GM23338 (cell line): ENCODE measurements at regions not wholly inside any gene's neighbourhood (a gene's known extent, or its start where the extent isn't known, plus 50 kb on each side); places are given as distances from the start of the nearest gene placed in this dataset.

ENCODE experiments used
- ATAC-seq: fragments of 200-7000 bp; cut with Tn5 transposase; 3 replicates; pipeline ENCODE4 v1.9.1; 2020
- DNase-seq: peaks from one replicate; pipeline ENCODE4 v3.0.0-alpha.2; 2015; ENCODE audit warnings: low spot score
- H2AFZ ChIP-seq: fragments of 200-600 bp; sonication (generic); 2 replicates; pipeline ENCODE4 v1.8.0; 2016; ENCODE audit warnings: antibody characterized with exemption, mild to moderate bottlenecking, moderate library complexity
- H3F3A ChIP-seq: fragments of 200-600 bp; sonication (generic); replicated peaks from 2 replicates; pipeline ENCODE4 v1.8.0; 2017; ENCODE audit warnings: antibody characterized with exemption, mixed run types, low read depth
- H3K27ac ChIP-seq: fragments of 200-600 bp; sonication (generic); 2 replicates; pipeline ENCODE4 v1.6.1; 2016; ENCODE audit warnings: low read depth
- H3K27me3 ChIP-seq: fragments of 200-600 bp; sonication (generic); 2 replicates; pipeline ENCODE4 v1.8.0; 2016; ENCODE audit warnings: mild to moderate bottlenecking, mixed run types, moderate library complexity; ENCODE audit not compliant: insufficient read depth
- H3K36me3 ChIP-seq: fragments of 200-600 bp; sonication (generic); 2 replicates; pipeline ENCODE4 v1.8.0; 2016; ENCODE audit warnings: mild to moderate bottlenecking; ENCODE audit not compliant: insufficient read depth
- H3K4me1 ChIP-seq: fragments of 200-600 bp; sonication (generic); 2 replicates; pipeline ENCODE4 v1.8.0; 2016; ENCODE audit warnings: mild to moderate bottlenecking, moderate library complexity; ENCODE audit not compliant: insufficient read depth
- H3K4me2 ChIP-seq: fragments of 200-600 bp; sonication (generic); 2 replicates; pipeline ENCODE4 v1.7.1; 2017; ENCODE audit warnings: mixed run types
- H3K4me3 ChIP-seq: fragments of 200-600 bp; sonication (generic); 2 replicates; pipeline ENCODE4 v1.6.1; 2016; ENCODE audit warnings: mixed run types
- H3K79me2 ChIP-seq: fragments of 200-600 bp; sonication (generic); replicated peaks from 2 replicates; pipeline ENCODE4 v1.8.0; 2017; ENCODE audit warnings: mild to moderate bottlenecking; ENCODE audit not compliant: insufficient read depth
- H3K9me2 ChIP-seq: fragments of 200-600 bp; sonication (generic); 2 replicates; pipeline ENCODE4 v1.8.0; 2017; ENCODE audit not compliant: insufficient read depth
- H4K20me1 ChIP-seq: fragments of 200-600 bp; sonication (generic); replicated peaks from 2 replicates; pipeline ENCODE4 v1.8.0; 2017; ENCODE audit warnings: mild to moderate bottlenecking; ENCODE audit not compliant: insufficient read depth
- H3K27ac Mint-ChIP-seq: 2 replicates; pipeline ENCODE4 v1.8.0; 2020; ENCODE audit warnings: inconsistent platforms, mild to moderate bottlenecking, moderate library complexity, mixed read lengths
- H3K27me3 Mint-ChIP-seq: 3 replicates; pipeline ENCODE4 v1.8.0; 2022; ENCODE audit warnings: low read depth, mild to moderate bottlenecking, moderate library complexity, mixed read lengths, inconsistent platforms; ENCODE audit not compliant: insufficient read depth, poor library complexity
- H3K36me3 Mint-ChIP-seq: 3 replicates; pipeline ENCODE4 v1.8.0; 2021; ENCODE audit warnings: low read depth, mild to moderate bottlenecking, inconsistent platforms, moderate library complexity, mixed read lengths
- H3K4me1 Mint-ChIP-seq: 3 replicates; pipeline ENCODE4 v1.8.0; 2020; ENCODE audit warnings: mild to moderate bottlenecking, inconsistent platforms, mixed read lengths
- H3K4me3 Mint-ChIP-seq: 3 replicates; pipeline ENCODE4 v1.8.0; 2021; ENCODE audit warnings: moderate library complexity, mild to moderate bottlenecking, inconsistent platforms, mixed read lengths
- H3K9me3 Mint-ChIP-seq: 3 replicates; pipeline ENCODE4 v1.8.0; 2020; ENCODE audit warnings: moderate library complexity, mild to moderate bottlenecking, inconsistent platforms, mixed read lengths
- CTCF ChIP-seq, 2 experiments: fragments of 200-600 bp in 1 of 2; sonication (generic) in 1 of 2; conservative IDR thresholded peaks; 2 replicates each; pipeline versions ENCODE4 v1.5.1 to v1.6.1; 2016 to 2017; ENCODE audit warnings: antibody characterized with exemption in 2 of 2, low read depth in 2 of 2, mild to moderate bottlenecking in 2 of 2, moderate library complexity in 1 of 2
- EZH2 ChIP-seq: fragments of 200-600 bp; sonication (generic); IDR thresholded peaks from one replicate; pipeline ENCODE4 v1.8.0; 2017; ENCODE audit warnings: antibody characterized with exemption, mild to moderate bottlenecking, low read depth; ENCODE audit not compliant: unreplicated experiment
- NANOG ChIP-seq: IDR thresholded peaks from 2 replicates; pipeline ENCODE4 v1.6.1; 2016; ENCODE audit warnings: antibody characterized with exemption, borderline replicate concordance
- ZNF462 ChIP-seq: fragments of 250-450 bp; sonication (Bioruptor Pico); IDR thresholded peaks from 2 replicates; pipeline ENCODE4 v1.5.0; 2020; ENCODE audit warnings: mild to moderate bottlenecking, moderate library complexity

GRCh38 chr2:48912110-48912509, 156.6 kb upstream of the LHCGR start:
- DNase-seq (peak; percentile 37), ATAC-seq (peak; percentile 75)
- Histone ChIP-seq H3K9me2 (no peaks in the 10 kb centered on the region), H3K79me2 (no peaks in the 10 kb centered on the region), H3K4me3 (no peak overlapping the region), H2AFZ (no peak overlapping the region), H3K4me2 (no peak overlapping the region), H3K27ac (no peak overlapping the region), H3K36me3 (no peaks in the 10 kb centered on the region), H4K20me1 (no peaks in the 10 kb centered on the region), H3K4me1 (no peaks in the 10 kb centered on the region; the same call in 1 of the 2 replicates), H3K27me3 (no peaks in the 10 kb centered on the region), H3F3A (no peaks in the 10 kb centered on the region)
- Mint-ChIP-seq H3K9me3 (no peaks in the 10 kb centered on the region; the same call in 2 of the 3 replicates), H3K27ac (no peak overlapping the region), H3K4me3 (no peak overlapping the region), H3K36me3 (no peaks in the 10 kb centered on the region), H3K27me3 (peaks cover 2% of the 10 kb centered on the region), H3K4me1 (no peaks in the 10 kb centered on the region)
- TF ChIP-seq ZNF462 (CRISPR knock-in tag) (no peak), EZH2 (no peak), CTCF (conservative IDR thresholded peaks at IDR 0.05; ENCODE audit: low read depth in 2 of 2) (peak; percentile 17 to 41; a peak in 3 of 4 replicates)

GRCh38 chr2:48910961-48911360, 155.4 kb upstream of the LHCGR start:
- H3K4me1 Mint-ChIP-seq = no peaks in the 10 kb centered on the region
- Histone ChIP-seq H2AFZ (no peak overlapping the region), H3K4me2 (no peak overlapping the region), H3K4me3 (no peak overlapping the region), H3K36me3 (no peaks in the 10 kb centered on the region), H3K4me1 (no peaks in the 10 kb centered on the region; the same call in 1 of the 2 replicates), H4K20me1 (no peaks in the 10 kb centered on the region), H3K9me2 (no peaks in the 10 kb centered on the region), H3K27ac (no peak overlapping the region), H3F3A (no peaks in the 10 kb centered on the region), H3K27me3 (no peaks in the 10 kb centered on the region), H3K79me2 (no peaks in the 10 kb centered on the region)
- H3K27ac Mint-ChIP-seq = no peak overlapping the region
- H3K4me3 Mint-ChIP-seq = no peak overlapping the region
- ATAC-seq (no peak), DNase-seq (no peak)
- peaks cover 2% of the 10 kb centered on the region for H3K27me3 Mint-ChIP-seq
- H3K36me3 Mint-ChIP-seq = no peaks in the 10 kb centered on the region
- H3K9me3 Mint-ChIP-seq = no peaks in the 10 kb centered on the region
- TF ChIP-seq NANOG = no peak
- no peak for TF ChIP-seq ZNF462 (CRISPR knock-in tag)
